ENCODE measurements at regions not wholly inside any gene's neighbourhood (a gene's known extent, or its start where the extent isn't known, plus 50 kb on each side); places are given as distances from the start of the nearest gene placed in this dataset.
"Not testable (repeated sequence)": the region's sequence is repeated elsewhere in the genome, so short reads cannot be mapped to it uniquely, and the experiment has no call there.

DNA sequence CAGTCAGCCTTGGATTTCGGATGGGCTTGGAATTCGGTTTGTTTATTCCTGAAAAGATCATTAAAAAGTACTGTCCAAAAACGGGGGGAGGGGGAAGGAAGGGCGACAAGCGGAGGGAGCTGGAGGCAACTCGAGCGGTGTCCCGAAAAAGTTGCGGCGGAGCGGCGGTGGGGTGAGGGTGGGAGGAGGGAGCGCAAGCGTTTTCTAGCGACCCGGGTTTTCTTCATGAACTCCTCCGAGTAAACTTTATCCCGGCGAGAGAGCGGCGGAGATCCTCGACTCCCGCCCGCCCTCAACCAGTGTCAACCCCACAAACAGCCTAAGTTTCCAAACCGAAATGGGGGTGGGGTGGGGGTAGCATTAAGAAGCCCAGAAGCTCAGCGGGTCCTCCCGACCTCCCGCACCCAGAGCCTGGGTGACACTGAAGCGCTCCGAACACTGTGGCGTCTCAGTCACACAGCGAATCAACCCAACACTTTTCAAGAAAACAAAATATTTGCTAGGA lies 133.0 kb upstream of the C11orf58 start:
- peak; percentile 30 for DNase-seq

DNA sequence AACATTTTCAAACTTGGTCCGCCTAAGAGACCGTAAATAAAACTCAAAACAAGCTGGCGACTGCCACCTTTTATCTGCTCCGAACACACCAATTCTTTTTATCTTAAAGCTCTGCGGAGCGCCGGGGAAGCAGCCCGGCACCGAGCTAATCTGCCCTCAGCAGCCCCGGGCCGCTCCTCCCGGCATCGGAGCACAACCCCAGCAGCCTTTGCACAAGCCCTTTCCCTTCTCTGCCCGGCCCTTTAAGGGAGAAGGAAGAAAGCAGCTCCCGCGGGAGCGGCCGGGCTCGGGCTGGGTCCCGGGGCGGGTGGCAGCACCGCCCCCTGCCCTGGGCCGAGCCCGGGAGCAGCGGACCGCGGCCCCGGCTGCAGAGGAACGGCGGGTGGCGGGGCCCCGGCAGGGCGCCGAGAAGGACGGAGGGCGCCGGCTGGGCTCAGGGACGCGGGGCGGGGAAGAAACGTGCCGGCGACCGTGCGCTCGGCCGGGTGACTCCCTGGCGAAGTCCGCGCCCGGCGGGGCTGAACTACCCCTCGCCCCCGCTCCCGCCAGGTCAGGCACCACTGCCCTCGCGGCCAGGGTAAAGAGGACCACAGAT lies 133.6 kb upstream of the C11orf58 start:
- DNase-seq, result peak; percentile 36

DNA sequence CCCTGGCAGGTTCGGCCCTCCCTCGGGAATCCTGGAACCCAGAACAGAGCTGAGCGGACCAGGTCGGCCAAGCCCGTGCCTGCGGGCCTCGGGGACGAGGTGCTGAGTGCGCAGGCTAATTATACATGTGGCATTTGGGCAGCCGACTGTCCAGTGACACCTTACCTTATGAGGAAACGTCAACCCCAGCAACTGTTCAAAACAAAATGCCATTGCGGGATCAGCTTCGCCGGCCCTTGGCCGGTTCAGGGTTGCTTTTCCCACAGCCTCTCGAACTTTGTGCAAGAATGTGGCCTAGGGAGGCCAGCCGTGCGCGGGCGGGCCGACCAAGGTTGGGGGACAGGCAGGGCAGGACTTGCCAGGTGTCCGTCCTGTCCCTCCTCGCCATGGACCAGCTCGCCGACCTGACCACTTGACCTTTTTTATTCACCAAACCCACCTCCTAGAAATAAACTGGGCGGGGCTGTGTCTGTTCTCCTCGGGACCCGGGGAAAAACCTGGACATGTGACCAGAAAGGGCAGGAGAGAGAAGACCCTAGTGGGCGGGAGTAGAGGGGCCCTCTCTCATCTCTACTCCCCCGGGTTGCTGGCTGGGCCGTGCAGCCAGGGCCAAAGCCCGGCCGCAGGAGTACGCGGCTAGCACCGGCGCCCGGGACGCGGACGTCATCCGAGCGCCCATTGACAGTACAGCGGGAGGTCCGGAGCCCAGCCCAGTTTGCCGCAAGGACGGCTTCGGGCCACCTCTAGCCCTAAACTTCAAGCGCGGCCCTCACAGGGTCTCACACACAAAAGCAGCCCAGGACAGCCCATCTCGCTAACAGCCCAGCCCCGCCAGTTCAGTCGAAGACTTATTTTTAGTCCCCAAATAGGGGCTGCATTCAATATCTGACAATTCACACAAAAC lies 134.3 kb upstream of the C11orf58 start:
- peak; percentile 8 for DNase-seq

DNA sequence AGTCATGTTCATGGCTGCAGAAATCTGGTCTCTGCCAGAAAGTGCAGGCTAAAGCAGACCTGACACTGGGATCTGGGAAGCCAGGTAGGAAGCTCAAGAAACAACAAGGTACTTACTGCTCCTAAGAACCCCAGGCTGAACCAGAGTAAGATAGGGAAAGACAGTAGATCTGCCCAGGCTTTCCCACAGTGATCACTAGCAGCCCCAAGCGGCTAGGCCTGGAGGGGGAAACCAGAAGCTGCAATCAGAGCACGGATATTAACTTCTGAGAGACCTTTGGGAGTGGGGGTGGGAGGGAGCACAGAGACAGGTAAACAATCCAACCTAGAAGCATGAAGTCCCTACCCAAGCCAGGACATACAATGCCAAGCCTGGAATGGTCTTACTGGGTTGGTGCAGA lies 135.2 kb upstream of the C11orf58 start:
- no peak for DNase-seq

DNA sequence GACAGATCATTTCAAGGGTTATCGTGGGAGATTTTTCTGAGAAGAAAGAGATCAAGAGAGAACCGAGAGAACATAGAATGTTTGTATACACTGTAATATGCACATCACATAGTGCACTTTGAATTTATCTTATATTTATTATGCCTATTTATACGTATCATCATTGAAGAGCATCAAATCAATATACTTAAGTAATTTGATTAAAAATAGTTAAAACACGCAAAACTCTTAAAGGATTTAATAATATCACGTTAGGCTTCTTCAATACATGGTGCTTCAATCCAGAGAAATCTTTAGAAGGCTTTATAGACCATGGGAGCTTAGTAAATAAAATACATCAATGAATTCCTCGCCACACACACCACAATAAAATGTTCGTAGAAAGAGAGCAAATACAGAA lies 139.5 kb upstream of the C11orf58 start:
- DNase-seq, result no peak

DNA sequence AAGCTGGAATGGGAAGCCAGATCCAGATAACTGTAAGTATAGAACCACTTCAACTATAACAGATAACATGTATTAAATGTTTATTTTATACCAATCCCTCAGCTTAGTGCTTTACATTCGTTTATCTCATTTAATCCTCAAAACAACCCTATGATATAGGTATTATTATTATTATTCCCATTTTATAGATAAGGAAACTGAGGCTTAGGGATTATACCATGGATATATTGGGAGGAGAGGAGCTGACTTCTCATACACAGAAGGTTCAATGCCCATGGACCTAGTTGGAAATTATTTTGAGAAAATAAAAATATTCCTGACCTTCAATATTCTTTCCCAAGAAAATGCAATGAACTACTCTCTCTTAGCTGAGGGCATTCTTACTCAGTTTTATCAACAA lies 140.4 kb upstream of the C11orf58 start:
- no peak for DNase-seq

DNA sequence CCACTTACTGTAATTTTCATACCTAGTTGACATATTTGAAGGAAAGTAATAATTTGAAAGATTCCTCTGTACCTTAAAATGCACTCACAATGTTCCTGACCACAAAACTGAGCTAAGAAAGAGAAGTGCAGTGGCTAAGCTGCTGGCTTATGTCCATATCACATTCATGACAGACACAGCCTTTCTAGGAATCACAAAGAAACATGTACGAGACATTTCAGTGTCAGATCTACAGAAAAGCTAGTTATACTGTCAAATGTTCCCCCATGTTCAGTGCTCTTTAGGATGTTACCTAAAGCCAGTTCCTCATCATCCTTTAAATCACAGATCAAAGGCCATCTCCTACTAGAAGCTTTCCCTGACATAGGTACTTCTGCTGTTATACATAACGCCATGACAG lies 142.2 kb upstream of the C11orf58 start:
- DNase-seq, result no peak

DNA sequence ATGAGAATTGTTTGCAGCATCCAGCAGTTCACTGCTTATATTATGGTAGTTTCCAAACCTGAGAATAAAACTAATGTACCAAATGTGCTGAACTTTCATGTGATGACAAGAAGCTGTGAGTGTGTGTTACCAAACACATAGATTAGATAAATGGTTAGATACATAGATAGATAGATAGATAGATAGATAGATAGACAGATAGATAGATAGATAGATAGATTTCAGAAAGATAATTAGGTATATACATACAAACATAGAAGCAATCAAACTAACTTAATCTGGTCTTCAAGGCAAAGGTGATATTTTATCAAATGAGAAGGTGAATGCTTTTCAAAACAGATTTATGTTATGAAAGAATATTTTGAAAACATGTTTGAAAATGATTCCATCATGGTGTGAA lies 147.3 kb upstream of the C11orf58 start:
- no peak for DNase-seq

DNA sequence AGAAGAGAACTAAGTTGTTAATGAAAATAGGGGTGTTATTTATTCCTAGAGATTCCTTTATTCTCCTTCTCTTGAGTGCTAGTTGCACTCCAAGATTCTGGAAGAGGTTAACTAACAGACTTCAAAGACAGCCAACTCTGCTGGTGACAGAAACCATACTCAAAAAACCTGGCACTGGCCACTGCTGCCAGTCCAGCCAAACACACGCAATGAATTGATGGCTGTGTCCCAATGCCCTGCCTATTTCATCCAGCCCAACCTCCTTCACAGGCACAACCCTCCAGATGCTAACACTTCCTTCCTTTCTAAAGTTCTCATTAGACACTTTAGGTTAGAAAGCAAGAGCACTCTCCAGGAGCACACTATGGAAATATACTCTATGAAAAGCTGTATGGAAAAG lies 150.8 kb upstream of the C11orf58 start:
- DNase-seq, result no peak

DNA sequence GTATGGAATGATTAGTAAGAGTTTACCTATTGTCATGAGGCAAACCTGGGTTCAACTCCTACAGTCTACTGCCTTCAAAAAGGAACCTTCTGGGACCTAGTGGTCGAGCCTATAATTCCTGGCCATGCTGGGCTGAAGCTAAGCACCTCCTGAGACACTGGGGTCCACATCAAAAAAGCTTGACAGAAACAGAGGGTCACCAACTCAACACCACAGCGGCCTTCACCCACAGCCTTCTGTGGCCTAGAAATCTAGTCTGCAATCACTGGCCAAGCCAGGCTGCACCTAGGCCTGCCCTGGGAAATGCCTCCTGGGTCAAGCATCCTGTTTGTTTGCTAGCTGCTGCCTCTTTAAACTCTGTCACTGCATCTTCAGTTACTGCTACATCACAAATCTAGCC lies 153.9 kb upstream of the C11orf58 start:
- DNase-seq, result no peak

DNA sequence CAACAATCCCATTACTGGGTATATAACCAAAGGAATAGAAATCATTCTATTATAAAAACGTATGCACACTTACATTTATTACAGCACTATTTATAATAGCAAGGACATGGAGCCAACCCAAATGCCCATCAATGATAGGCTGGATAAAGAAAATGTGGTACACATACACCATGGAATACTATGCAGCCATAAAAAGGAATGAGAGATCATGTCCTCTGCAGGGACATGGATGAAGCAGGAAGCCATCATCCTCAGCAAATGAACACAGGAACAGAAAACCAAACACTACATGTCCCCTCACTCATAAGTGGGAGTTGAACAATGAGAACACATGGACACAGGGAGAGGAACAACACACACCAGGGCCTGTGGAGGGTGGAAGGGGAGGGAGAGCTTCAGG lies 157.4 kb upstream of the C11orf58 start:
- DNase-seq, result not testable (repeated sequence)

DNA sequence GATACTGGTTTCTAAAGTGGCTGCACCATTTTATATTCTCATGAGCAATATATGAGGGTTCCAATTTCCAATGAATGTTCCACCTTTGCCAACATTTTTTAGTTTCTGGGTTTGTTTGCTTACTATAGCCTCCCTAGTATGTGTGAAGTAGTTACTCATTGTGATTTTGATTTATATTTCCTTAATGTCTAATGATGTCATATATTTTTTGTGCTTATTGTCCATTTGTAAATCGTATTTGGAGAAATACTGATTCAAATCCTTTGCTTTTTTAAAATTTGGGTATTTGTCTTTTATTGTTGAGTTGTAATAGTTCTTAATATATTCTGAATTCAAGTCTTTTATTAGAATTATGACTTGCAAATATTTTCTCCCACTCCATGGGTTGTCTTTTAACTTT lies 161.0 kb upstream of the C11orf58 start:
- DNase-seq, result no peak

DNA sequence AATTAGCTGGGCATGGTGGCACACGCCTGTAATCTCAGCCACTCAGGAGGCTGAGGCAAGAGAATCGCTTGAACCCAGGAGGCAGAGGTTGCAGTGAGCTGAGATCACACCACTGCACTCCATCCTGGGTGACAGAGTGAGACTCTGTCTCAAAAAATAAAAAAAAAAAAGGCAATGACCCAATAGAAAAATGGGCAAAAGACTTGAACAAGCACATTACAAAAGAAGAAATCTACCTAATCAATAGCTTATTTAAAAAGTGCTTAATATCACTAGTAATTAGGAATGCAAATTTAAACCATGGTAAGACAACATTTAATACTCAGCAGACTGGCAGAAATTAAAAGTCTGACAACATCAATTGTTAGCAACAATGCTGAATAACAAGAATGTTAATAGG lies 163.6 kb upstream of the C11orf58 start:
- DNase-seq, result not testable (repeated sequence)

DNA sequence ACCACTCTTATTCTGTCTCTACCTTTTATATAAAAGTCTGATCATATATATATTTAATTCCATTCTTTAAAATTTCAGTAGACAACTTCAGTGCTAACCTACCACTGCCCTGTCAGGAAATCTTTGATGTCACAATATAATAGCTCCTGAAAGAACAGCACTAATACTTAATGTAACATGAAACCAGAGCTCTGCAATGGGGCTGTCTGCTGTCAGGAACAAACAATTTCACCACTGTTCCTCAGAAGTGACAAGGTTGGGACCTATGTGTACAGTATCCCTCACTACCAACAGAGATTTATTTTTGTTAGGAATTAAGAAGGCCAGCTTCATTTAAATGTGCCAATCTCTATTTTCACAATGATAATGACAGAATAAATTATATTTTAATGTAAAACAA lies 165.5 kb upstream of the C11orf58 start:
- DNase-seq, result no peak

DNA sequence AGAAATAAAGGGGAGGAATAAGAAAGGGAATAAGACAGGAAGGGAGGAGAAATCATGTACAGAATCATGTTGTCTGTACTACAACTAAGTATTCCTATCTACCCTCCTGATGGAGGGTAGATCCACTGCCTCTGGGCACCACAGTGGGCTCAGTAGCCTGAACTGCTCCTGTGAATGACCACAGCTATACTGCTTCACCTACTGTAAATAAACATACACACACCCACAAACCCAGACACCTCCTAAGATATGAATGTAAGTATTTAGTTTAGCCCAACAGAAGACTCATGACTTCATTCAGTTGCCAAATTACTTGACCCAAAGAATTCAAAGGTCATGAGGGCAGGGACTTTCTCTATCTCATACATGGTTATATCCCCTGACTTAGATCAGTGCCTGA lies 177.3 kb upstream of the C11orf58 start:
- no peak for DNase-seq

DNA sequence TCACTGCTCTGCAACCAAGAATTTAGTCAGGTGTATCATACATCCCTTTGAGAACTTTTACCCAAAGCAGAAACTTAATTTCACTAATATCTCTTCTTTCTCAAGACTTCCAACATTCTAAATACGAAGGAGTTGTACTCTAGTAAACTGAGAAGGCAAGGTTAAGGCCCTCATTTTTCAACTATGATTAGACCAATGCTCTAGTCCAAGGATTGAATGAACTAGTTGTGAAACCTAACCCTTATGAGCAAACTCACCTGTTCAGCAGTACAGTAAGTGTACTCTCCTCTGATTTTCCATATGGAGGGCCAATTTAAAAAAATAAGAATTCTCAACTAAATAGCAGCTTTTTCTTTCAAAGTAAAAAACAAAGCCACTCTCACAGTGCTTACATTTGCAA lies 180.0 kb upstream of the C11orf58 start:
- no peak for DNase-seq

DNA sequence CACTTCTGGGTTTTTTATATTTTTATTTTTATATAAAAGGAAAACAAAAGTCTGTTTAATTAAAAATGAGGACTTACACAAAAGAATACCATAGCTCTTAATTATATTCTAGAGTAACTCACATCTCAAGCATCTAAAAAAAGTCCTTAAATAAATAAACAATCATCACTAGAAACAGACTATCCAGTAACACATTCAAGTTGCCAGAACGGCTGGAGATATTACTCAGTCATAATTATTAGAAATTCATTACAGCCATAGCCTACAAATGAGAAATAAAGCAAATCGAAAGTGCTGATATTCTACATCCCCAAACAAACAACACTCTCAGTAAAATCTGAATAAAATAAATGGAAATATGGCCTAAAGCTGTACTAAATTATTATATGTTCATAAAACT lies 182.5 kb upstream of the C11orf58 start:
- DNase-seq, result no peak

DNA sequence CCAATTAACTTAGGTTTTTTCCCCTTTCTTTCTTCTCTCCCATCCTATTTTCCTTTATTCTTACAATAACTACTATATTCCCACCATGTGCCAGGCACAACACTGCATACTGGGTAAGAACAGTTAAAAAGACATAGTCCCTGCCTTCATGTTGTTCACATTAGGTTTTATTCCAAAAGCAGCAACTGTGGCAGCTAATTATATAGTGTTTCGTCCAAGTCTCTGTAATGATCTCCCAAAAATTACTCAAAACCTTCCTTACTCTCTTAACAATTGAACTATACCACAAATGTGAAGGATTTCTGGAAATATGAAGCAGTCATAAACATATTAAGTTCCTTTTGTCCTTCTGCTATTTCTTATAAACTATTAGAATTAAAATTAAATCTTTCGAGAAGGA lies 184.1 kb upstream of the C11orf58 start:
- no peak for DNase-seq

DNA sequence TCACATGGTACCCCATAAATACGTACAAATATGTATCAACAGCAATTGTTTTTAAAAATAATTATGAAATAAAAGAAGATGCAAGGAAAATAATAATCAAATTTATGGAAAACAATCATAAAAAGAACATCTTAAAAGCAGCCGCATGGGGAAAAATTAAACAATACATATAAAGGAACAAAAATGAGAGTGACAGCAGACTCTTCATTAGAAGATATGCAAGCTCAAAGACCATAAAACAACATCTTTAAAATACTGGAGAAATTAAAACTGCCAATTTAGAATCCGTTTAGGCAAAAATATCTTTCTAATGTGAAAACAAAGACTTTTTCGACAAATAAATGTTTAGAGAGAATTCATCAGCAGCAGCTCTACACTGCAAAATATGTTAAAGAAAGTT lies 190.6 kb upstream of the C11orf58 start:
- DNase-seq, result no peak

DNA sequence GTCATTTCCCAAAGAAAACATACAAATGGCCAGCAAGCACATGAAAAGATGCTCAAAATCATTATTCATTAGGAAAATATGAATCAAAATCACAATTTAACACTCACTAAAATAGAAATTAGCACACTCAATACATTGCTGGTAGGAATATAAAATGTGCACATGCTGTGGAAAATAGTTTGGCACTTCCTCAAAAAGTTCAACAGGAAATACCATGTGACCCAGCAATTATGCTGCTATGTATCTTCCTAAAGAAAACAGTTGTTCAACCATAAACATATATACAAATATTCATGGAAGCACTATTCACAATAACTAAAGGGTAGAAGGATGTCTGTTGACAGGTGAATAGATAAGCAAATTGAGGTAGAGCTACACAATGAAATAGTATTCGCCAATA lies 187.3 kb upstream of the SOX6 start:
- DNase-seq, result no peak

DNA sequence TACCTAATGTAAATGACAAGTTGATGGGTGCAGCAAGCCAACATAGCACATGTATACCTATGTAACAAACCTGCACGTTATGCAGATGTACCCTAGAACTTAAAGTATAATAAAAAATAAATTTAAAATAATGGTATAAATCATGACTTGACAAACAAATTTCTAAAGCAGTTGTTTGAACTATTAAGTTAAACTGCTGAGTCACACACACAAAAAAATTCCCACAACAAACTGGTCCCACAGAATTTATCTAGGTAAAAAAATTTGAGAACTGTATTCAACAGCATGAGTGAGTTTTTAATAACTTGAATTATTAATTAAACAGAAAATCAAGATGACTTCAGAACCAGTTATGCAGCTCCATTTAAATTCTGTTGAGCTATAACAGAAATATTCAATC lies 186.0 kb upstream of the SOX6 start:
- DNase-seq, result no peak

DNA sequence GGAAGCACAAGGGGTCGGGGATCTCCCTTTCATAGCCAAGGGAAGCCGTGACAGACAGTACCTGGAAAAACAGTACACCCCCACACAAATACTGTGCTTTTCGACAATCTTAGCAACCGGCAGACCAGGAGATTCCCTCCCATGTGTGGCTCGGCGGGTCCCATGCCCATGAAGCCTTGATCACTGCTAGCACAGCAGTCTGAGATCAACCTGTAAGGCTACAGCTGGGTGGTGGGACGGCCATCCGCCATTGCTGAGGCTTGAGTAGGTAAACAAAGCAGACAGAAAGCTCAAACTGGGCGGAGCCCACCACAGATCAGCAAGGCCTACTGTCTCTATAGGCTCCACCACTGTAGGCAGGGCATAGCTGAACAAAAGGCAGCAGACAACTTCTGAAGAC lies 180.2 kb upstream of the SOX6 start:
- no peak for DNase-seq

DNA sequence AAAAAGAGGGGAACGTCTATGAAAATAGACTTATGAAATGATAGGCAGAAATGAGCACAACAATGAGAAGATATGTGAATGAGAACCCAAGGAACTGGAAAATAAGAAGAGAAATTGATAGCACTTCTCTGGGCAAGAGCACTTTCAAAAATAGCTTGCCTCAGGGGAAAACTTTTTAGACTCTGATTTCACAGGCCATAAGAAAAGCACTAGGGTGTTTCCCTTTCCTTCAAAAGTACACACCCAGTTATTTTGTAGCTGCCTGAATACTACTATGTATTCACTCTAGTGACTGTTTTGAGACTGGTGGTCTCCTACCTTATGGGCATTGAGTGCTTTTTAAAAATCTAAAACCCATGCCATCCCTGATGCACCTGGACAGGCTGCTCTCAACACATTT lies 172.3 kb upstream of the SOX6 start:
- no peak for DNase-seq

DNA sequence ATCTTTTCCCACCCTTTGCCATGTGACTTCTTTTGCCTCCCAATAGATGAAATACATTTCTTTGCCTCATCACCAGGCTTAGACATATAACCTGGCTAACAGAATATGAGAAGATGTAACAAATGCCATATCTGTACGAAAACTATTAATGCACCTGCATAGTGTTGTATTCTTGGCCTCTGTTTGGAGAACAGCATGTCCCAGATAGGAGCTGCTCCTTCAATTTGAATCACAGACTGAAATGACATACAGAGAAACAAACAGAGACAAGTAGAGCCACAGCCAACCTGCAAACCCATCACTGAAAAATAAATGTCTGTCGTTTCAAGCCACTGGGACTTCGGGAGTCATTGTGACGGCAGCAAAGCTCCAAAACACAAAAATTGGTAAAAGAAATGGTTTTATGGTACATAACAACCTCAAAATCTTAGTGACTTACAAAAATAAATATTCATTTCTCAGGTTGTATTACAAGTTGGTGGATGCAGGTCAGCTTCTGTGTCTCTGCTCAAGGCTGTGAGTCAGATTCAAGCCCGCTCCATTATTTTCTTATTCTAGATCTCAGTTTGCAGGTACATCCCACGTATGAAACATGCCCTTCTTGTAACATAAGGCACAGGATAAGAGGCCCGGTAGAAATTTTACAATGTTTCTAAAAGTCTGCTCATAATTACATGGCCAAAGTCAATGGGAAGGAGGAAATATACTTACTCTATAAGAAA lies 171.3 kb upstream of the SOX6 start:
- no peak for DNase-seq
